ENCODE measurements at regions not wholly inside any gene's neighbourhood (a gene's known extent, or its start where the extent isn't known, plus 50 kb on each side); places are given as distances from the start of the nearest gene placed in this dataset.

GRCh38 chr1:222909586-222909985 is 94.7 kb downstream of the DISP1 start:
- ATAC-seq = no peak
- TF ChIP-seq ZNF70 (CRISPR knock-in tag; IDR thresholded peaks at IDR 0.05) = no peak
- TF ChIP-seq, protein P1, sequence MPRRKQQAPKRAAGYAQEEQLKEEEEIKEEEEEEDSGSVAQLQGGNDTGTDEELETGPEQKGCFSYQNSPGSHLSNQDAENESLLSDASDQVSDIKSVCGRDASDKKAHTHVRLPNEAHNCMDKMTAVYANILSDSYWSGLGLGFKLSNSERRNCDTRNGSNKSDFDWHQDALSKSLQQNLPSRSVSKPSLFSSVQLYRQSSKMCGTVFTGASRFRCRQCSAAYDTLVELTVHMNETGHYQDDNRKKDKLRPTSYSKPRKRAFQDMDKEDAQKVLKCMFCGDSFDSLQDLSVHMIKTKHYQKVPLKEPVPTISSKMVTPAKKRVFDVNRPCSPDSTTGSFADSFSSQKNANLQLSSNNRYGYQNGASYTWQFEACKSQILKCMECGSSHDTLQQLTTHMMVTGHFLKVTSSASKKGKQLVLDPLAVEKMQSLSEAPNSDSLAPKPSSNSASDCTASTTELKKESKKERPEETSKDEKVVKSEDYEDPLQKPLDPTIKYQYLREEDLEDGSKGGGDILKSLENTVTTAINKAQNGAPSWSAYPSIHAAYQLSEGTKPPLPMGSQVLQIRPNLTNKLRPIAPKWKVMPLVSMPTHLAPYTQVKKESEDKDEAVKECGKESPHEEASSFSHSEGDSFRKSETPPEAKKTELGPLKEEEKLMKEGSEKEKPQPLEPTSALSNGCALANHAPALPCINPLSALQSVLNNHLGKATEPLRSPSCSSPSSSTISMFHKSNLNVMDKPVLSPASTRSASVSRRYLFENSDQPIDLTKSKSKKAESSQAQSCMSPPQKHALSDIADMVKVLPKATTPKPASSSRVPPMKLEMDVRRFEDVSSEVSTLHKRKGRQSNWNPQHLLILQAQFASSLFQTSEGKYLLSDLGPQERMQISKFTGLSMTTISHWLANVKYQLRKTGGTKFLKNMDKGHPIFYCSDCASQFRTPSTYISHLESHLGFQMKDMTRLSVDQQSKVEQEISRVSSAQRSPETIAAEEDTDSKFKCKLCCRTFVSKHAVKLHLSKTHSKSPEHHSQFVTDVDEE (CRISPR knock-in tag; IDR thresholded peaks at IDR 0.05) = no peak
- no peak for TF ChIP-seq PPARA (CRISPR knock-in tag; IDR thresholded peaks at IDR 0.05; ENCODE audit: borderline replicate concordance)
- peak; percentile 7; the same call in 1 of the 2 replicates for TF ChIP-seq TOX (CRISPR knock-in tag; IDR thresholded peaks at IDR 0.05; ENCODE audit: borderline replicate concordance)
- TF ChIP-seq ISL1 (CRISPR knock-in tag; IDR thresholded peaks at IDR 0.05) = no peak
- TF ChIP-seq ARNTL (CRISPR knock-in tag; IDR thresholded peaks at IDR 0.05; ENCODE audit: borderline replicate concordance, low read depth) = no peak
- TF ChIP-seq BACH2 (CRISPR knock-in tag; IDR thresholded peaks at IDR 0.05; ENCODE audit: borderline replicate concordance) = no peak
- TF ChIP-seq, protein P2, sequence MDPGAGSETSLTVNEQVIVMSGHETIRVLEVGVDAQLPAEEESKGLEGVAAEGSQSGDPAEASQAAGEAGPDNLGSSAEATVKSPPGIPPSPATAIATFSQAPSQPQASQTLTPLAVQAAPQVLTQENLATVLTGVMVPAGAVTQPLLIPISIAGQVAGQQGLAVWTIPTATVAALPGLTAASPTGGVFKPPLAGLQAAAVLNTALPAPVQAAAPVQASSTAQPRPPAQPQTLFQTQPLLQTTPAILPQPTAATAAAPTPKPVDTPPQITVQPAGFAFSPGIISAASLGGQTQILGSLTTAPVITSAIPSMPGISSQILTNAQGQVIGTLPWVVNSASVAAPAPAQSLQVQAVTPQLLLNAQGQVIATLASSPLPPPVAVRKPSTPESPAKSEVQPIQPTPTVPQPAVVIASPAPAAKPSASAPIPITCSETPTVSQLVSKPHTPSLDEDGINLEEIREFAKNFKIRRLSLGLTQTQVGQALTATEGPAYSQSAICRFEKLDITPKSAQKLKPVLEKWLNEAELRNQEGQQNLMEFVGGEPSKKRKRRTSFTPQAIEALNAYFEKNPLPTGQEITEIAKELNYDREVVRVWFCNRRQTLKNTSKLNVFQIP (CRISPR knock-in tag; IDR thresholded peaks at IDR 0.05; ENCODE audit: borderline replicate concordance, low read depth) = no peak
- no peak for TF ChIP-seq OSR1 (CRISPR knock-in tag; IDR thresholded peaks at IDR 0.05)
- TF ChIP-seq RARB (CRISPR knock-in tag; IDR thresholded peaks at IDR 0.05) = no peak
- TF ChIP-seq CSDC2 (CRISPR knock-in tag; IDR thresholded peaks at IDR 0.05) = peak; percentile 72; the same call in 1 of the 2 replicates
- no peak for TF ChIP-seq ZFP30 (CRISPR knock-in tag; IDR thresholded peaks at IDR 0.05)
- no peak for TF ChIP-seq ZNF565 (CRISPR knock-in tag; conservative IDR thresholded peaks at IDR 0.05; ENCODE audit: low read depth)
- TF ChIP-seq ZC3H10 (CRISPR knock-in tag; IDR thresholded peaks at IDR 0.05) = no peak
- no peak for TF ChIP-seq ZNF8 (CRISPR knock-in tag; IDR thresholded peaks at IDR 0.05)
- TF ChIP-seq SNAI2 (CRISPR knock-in tag; IDR thresholded peaks at IDR 0.05) = no peak
- TF ChIP-seq, protein P3, sequence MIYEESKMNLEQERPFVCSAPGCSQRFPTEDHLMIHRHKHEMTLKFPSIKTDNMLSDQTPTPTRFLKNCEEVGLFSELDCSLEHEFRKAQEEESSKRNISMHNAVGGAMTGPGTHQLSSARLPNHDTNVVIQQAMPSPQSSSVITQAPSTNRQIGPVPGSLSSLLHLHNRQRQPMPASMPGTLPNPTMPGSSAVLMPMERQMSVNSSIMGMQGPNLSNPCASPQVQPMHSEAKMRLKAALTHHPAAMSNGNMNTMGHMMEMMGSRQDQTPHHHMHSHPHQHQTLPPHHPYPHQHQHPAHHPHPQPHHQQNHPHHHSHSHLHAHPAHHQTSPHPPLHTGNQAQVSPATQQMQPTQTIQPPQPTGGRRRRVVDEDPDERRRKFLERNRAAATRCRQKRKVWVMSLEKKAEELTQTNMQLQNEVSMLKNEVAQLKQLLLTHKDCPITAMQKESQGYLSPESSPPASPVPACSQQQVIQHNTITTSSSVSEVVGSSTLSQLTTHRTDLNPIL (CRISPR knock-in tag; IDR thresholded peaks at IDR 0.05; ENCODE audit: low read depth) = no peak

DNA sequence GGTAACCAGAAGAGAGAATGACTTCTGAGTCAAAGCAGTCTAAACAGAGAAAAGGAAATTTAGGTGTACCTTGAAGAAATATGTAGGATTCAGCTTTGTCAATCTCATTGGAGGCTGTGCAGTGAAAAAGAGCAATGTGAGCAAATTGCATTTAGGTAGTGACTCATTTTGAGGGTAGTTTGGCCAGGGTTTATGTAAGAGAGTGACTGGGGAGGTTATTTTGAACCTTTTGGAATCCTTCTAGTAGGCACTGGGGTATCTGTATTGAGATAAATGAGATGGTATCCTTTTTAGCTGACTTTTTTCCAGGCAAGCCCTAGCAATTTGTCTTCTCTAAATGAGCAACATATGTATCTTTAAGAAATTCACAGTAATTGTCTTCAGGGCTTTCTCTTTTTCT is 95.9 kb downstream of the DISP1 start:
- ATAC-seq = peak; percentile 87
- TF ChIP-seq ZC3H10 (CRISPR knock-in tag; IDR thresholded peaks at IDR 0.05) (peak; percentile 61), SNAI2 (CRISPR knock-in tag; IDR thresholded peaks at IDR 0.05) (no peak), ISL1 (CRISPR knock-in tag; IDR thresholded peaks at IDR 0.05) (peak; percentile 39; the same call in 1 of the 2 replicates), ZFP3 (CRISPR knock-in tag; IDR thresholded peaks at IDR 0.05) (peak; percentile 91), TOX (CRISPR knock-in tag; IDR thresholded peaks at IDR 0.05; ENCODE audit: borderline replicate concordance) (peak; percentile 71), ZNF70 (CRISPR knock-in tag; IDR thresholded peaks at IDR 0.05) (no peak; the same call in none of the 2 replicates)

- TF ChIP-seq RARB (CRISPR knock-in tag; IDR thresholded peaks at IDR 0.05) (no peak), TCF4 (CRISPR knock-in tag; IDR thresholded peaks at IDR 0.05; ENCODE audit: borderline replicate concordance) (no peak), BACH2 (CRISPR knock-in tag; IDR thresholded peaks at IDR 0.05; ENCODE audit: borderline replicate concordance) (no peak), ISL1 (CRISPR knock-in tag; IDR thresholded peaks at IDR 0.05) (peak; percentile 67), GLIS3 (CRISPR knock-in tag; IDR thresholded peaks at IDR 0.05) (no peak), ZNF565 (CRISPR knock-in tag; conservative IDR thresholded peaks at IDR 0.05; ENCODE audit: low read depth) (no peak), ZFP30 (CRISPR knock-in tag; IDR thresholded peaks at IDR 0.05) (no peak)
- TF ChIP-seq, protein P4, sequence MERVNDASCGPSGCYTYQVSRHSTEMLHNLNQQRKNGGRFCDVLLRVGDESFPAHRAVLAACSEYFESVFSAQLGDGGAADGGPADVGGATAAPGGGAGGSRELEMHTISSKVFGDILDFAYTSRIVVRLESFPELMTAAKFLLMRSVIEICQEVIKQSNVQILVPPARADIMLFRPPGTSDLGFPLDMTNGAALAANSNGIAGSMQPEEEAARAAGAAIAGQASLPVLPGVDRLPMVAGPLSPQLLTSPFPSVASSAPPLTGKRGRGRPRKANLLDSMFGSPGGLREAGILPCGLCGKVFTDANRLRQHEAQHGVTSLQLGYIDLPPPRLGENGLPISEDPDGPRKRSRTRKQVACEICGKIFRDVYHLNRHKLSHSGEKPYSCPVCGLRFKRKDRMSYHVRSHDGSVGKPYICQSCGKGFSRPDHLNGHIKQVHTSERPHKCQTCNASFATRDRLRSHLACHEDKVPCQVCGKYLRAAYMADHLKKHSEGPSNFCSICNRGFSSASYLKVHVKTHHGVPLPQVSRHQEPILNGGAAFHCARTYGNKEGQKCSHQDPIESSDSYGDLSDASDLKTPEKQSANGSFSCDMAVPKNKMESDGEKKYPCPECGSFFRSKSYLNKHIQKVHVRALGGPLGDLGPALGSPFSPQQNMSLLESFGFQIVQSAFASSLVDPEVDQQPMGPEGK (CRISPR knock-in tag; IDR thresholded peaks at IDR 0.05; ENCODE audit: borderline replicate concordance) = no peak
- TF ChIP-seq, protein P2 (CRISPR knock-in tag; IDR thresholded peaks at IDR 0.05; ENCODE audit: borderline replicate concordance, low read depth) = peak; percentile 64; the same call in 1 of the 2 replicates
- peak; percentile 67 for ATAC-seq
Observed at GRCh38 chr1:222911866-222912265, 97.0 kb downstream of the DISP1 start.
